ENCODE measurements at regions not wholly inside any gene's neighbourhood (a gene's known extent, or its start where the extent isn't known, plus 50 kb on each side); places are given as distances from the start of the nearest gene placed in this dataset.
A peak's percentile ranks its signal among the peaks of the same experiment; 100 is the strongest.
"Not testable (repeated sequence)": the region's sequence is repeated elsewhere in the genome, so short reads cannot be mapped to it uniquely, and the experiment has no call there.

GRCh38 chrY:3491423-3491822, 87.4 kb upstream of the TGIF2LY start:
- ATAC-seq; H3K4me1 ChIP-seq; H3K9me3 ChIP-seq; H3K27ac ChIP-seq; FAIRE-seq; H3K27me3 ChIP-seq; intact Hi-C loops (cut with DNase I); DNase-seq; H3K4me3 ChIP-seq; H3K36me3 ChIP-seq: not testable (repeated sequence)
- 80% methylated on average over 1 of the region's 1 CpG; no CpG with 5 or more reads in 1 of the 2 donors for WGBS, 2 donors

GRCh38 chrY:3494539-3494938, 84.3 kb upstream of the TGIF2LY start:
- ATAC-seq; intact Hi-C loops (cut with DNase I): not testable (repeated sequence)

DNA sequence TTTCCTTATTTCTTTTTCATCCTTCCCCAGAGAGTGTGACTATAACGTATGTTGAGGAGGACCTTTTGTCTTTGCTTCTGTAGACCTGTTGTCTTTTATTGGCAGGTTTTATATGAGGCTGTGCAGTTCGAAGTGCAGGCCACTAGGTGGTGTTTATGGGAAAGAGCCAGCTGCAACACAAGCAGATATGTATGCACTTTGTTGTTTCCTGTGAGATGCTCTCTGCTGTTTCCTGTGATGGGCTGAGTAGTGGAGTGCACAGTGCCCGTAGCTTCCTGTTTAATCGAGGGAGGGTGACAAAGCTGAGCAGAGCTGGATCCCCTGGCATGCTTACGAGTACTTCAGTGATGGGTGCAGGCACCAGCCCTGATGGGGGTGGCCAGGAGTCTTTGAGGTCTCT, 51.8 kb upstream of the TGIF2LY start:
- DNase-seq: peak in 1 of 6 donors; percentile 5
- intact Hi-C loops (cut with DNase I); H3K27ac ChIP-seq; H3K27me3 ChIP-seq; H3K36me3 ChIP-seq; H3K4me3 ChIP-seq; ATAC-seq; H3K4me1 ChIP-seq; H3K9me3 ChIP-seq; FAIRE-seq: not testable (repeated sequence)
- 16% methylated on average over 5 of the region's 5 CpGs; no CpG with 5 or more reads in 1 of the 2 donors for WGBS, 2 donors

More at GRCh38 chrY:3494539-3494938, 84.3 kb upstream of the TGIF2LY start:
- H3K36me3 ChIP-seq, H3K4me3 ChIP-seq, FAIRE-seq, DNase-seq, H3K27me3 ChIP-seq, H3K4me1 ChIP-seq, H3K27ac ChIP-seq, H3K9me3 ChIP-seq: not testable (repeated sequence)
- 97% methylated on average over 3 of the region's 3 CpGs; no CpG with 5 or more reads in 1 of the 2 donors for WGBS, 2 donors
